ENCODE measurements at regions not wholly inside any gene's neighbourhood (a gene's known extent, or its start where the extent isn't known, plus 50 kb on each side); places are given as distances from the start of the nearest gene placed in this dataset.

GRCh38 chr1:103959565-103959964, 209.9 kb downstream of the AMY1C start:
- H3K27me3 ChIP-seq (replicated peaks; ENCODE audit: control insufficient read depth, insufficient read depth, low read length): no peaks in the 10 kb centered on the region
- no peak for DNase-seq (ENCODE audit: extremely low read depth, insufficient read length)
- no peak overlapping the region for H3K4me3 ChIP-seq (replicated peaks; ENCODE audit: low read depth, low read length)
- TF ChIP-seq CTCF (IDR thresholded peaks at IDR 0.05; ENCODE audit: insufficient read depth, low read length, poor library complexity, severe bottlenecking): no peak
- H3K36me3 ChIP-seq (ENCODE audit: control insufficient read depth, insufficient read depth, low read length): no peaks in the 10 kb centered on the region

- Histone ChIP-seq H3K36me3 (ENCODE audit: control insufficient read depth, insufficient read depth, low read length) (no peaks in the 10 kb centered on the region), H3K27me3 (replicated peaks; ENCODE audit: control insufficient read depth, insufficient read depth, low read length) (no peaks in the 10 kb centered on the region), H3K4me3 (replicated peaks; ENCODE audit: low read depth, low read length) (no peak overlapping the region)
- DNase-seq (ENCODE audit: extremely low read depth, insufficient read length): no peak
- no peak for TF ChIP-seq CTCF (IDR thresholded peaks at IDR 0.05; ENCODE audit: insufficient read depth, low read length, poor library complexity, severe bottlenecking)
Measured at GRCh38 chr1:103960045-103960444, 210.3 kb downstream of the AMY1C start.

GRCh38 chr1:103960710-103961109, 211.0 kb downstream of the AMY1C start:
- TF ChIP-seq CTCF (IDR thresholded peaks at IDR 0.05; ENCODE audit: insufficient read depth, low read length, poor library complexity, severe bottlenecking): no peak
- H3K4me3 ChIP-seq (replicated peaks; ENCODE audit: low read depth, low read length): no peak overlapping the region
- no peak for DNase-seq (ENCODE audit: extremely low read depth, insufficient read length)

GRCh38 chr1:103986792-103987191, 237.1 kb downstream of the AMY1C start:
- DNase-seq (ENCODE audit: extremely low read depth, insufficient read length): no peak
- Histone ChIP-seq H3K27me3 (replicated peaks; ENCODE audit: control insufficient read depth, insufficient read depth, low read length) (no peaks in the 10 kb centered on the region), H3K36me3 (ENCODE audit: control insufficient read depth, insufficient read depth, low read length) (no peaks in the 10 kb centered on the region), H3K4me3 (replicated peaks; ENCODE audit: low read depth, low read length) (no peak overlapping the region)
- no peak for TF ChIP-seq CTCF (IDR thresholded peaks at IDR 0.05; ENCODE audit: insufficient read depth, low read length, poor library complexity, severe bottlenecking)

More at GRCh38 chr1:103960710-103961109, 211.0 kb downstream of the AMY1C start:
- Histone ChIP-seq H3K27me3 (replicated peaks; ENCODE audit: control insufficient read depth, insufficient read depth, low read length) (no peaks in the 10 kb centered on the region), H3K36me3 (ENCODE audit: control insufficient read depth, insufficient read depth, low read length) (no peaks in the 10 kb centered on the region)

GRCh38 chr1:103997631-103998030, 247.9 kb downstream of the AMY1C start:
- TF ChIP-seq CTCF (IDR thresholded peaks at IDR 0.05; ENCODE audit: insufficient read depth, low read length, poor library complexity, severe bottlenecking): no peak
- H3K36me3 ChIP-seq (ENCODE audit: control insufficient read depth, insufficient read depth, low read length): no peaks in the 10 kb centered on the region

More at GRCh38 chr1:103997631-103998030, 247.9 kb downstream of the AMY1C start:
- Histone ChIP-seq H3K4me3 (replicated peaks; ENCODE audit: low read depth, low read length) (no peak overlapping the region), H3K27me3 (replicated peaks; ENCODE audit: control insufficient read depth, insufficient read depth, low read length) (no peaks in the 10 kb centered on the region)
- DNase-seq (ENCODE audit: extremely low read depth, insufficient read length): no peak
